ENCODE measurements at regions not wholly inside any gene's neighbourhood (a gene's known extent, or its start where the extent isn't known, plus 50 kb on each side); places are given as distances from the start of the nearest gene placed in this dataset.

- Histone ChIP-seq H3K9ac (ENCODE audit: control insufficient read depth, extremely low read depth, insufficient read depth, low read length) (no peak overlapping the region), H2AFZ (ENCODE audit: control insufficient read depth, low read length) (no peak overlapping the region), H3K4me1 (ENCODE audit: control insufficient read depth, extremely low read depth, insufficient read depth, low read length) (peaks cover 9% of the 10 kb centered on the region), H3K36me3 (ENCODE audit: control insufficient read depth in 2 of 2, extremely low read depth in 1 of 2, insufficient read depth in 2 of 2, low read length in 2 of 2) (no peaks in the 10 kb centered on the region), H3K9me1 (ENCODE audit: control insufficient read depth, extremely low read depth, insufficient read depth, low read length) (no peaks in the 10 kb centered on the region), H3K79me2 (ENCODE audit: control insufficient read depth, insufficient read depth, low read length) (no peaks in the 10 kb centered on the region), H3K4me2 (ENCODE audit: control insufficient read depth, extremely low read depth, insufficient read depth, low read depth, low read length) (no peak overlapping the region), H3K4me3 (ENCODE audit: control insufficient read depth in 2 of 3, extremely low read depth in 1 of 3, insufficient read depth in 2 of 3, low read depth in 1 of 3, low read length in 3 of 3) (no peak overlapping the region), H3K27me3 (ENCODE audit: control insufficient read depth, extremely low read depth, insufficient read depth, low read length) (no peaks in the 10 kb centered on the region), H4K20me1 (ENCODE audit: control insufficient read depth, extremely low read depth, insufficient read depth, low read length) (no peaks in the 10 kb centered on the region), H3K27ac (ENCODE audit: control insufficient read depth, insufficient read depth, low read length) (no peak overlapping the region), H3K9me3 (ENCODE audit: control insufficient read depth, low read depth, low read length) (no peaks in the 10 kb centered on the region)
- DNase-seq (ENCODE audit: low read depth, low spot score) (no peak), FAIRE-seq (no peak)
- TF ChIP-seq CTCF (optimal IDR thresholded peaks at IDR 0.05 in 1 of 3, IDR thresholded peaks at IDR 0.05 in 1 of 3, conservative IDR thresholded peaks at IDR 0.05 in 1 of 3; ENCODE audit: extremely low read depth in 1 of 3, insufficient read depth in 2 of 3, low read length in 3 of 3): no peak
- no peak for TF ChIP-seq EZH2 (IDR thresholded peaks at IDR 0.05; ENCODE audit: low read length)
- dilution Hi-C loops (cut with MboI; ENCODE audit: extremely low pct_ligation_motif_present, low sequenced_read_pairs): no loop called here
These were observed 88.7 kb upstream of the NRP1 start for GRCh38 chr10:33423154-33423529.

GRCh38 chr10:33422471-33423153 is 88.1 kb upstream of the NRP1 start:
- FAIRE-seq (no peak), DNase-seq (ENCODE audit: low read depth, low spot score) (no peak)
- no peaks in the 10 kb centered on the region for H3K9me3 ChIP-seq (ENCODE audit: control insufficient read depth, low read depth, low read length)
- peaks cover 9% of the 10 kb centered on the region for H3K4me1 ChIP-seq (ENCODE audit: control insufficient read depth, extremely low read depth, insufficient read depth, low read length)
- no peak overlapping the region for H3K4me2 ChIP-seq (ENCODE audit: control insufficient read depth, extremely low read depth, insufficient read depth, low read depth, low read length)
- TF ChIP-seq EZH2 (IDR thresholded peaks at IDR 0.05; ENCODE audit: low read length) (no peak), CTCF (optimal IDR thresholded peaks at IDR 0.05 in 1 of 3, IDR thresholded peaks at IDR 0.05 in 1 of 3, conservative IDR thresholded peaks at IDR 0.05 in 1 of 3; ENCODE audit: extremely low read depth in 1 of 3, insufficient read depth in 2 of 3, low read length in 3 of 3) (no peak)
- H2AFZ ChIP-seq (ENCODE audit: control insufficient read depth, low read length): no peak overlapping the region
- no peaks in the 10 kb centered on the region for H3K79me2 ChIP-seq (ENCODE audit: control insufficient read depth, insufficient read depth, low read length)
- H3K9me1 ChIP-seq (ENCODE audit: control insufficient read depth, extremely low read depth, insufficient read depth, low read length): no peaks in the 10 kb centered on the region
- H3K27ac ChIP-seq (ENCODE audit: control insufficient read depth, insufficient read depth, low read length): no peak overlapping the region
- no peaks in the 10 kb centered on the region for H3K36me3 ChIP-seq (ENCODE audit: control insufficient read depth in 2 of 2, extremely low read depth in 1 of 2, insufficient read depth in 2 of 2, low read length in 2 of 2)
- no peaks in the 10 kb centered on the region for H4K20me1 ChIP-seq (ENCODE audit: control insufficient read depth, extremely low read depth, insufficient read depth, low read length)
- H3K9ac ChIP-seq (ENCODE audit: control insufficient read depth, extremely low read depth, insufficient read depth, low read length): no peak overlapping the region
- no peak overlapping the region for H3K4me3 ChIP-seq (ENCODE audit: control insufficient read depth in 2 of 3, extremely low read depth in 1 of 3, insufficient read depth in 2 of 3, low read depth in 1 of 3, low read length in 3 of 3)
- dilution Hi-C loops (cut with MboI; ENCODE audit: extremely low pct_ligation_motif_present, low sequenced_read_pairs): no loop called here
- H3K27me3 ChIP-seq (ENCODE audit: control insufficient read depth, extremely low read depth, insufficient read depth, low read length): no peaks in the 10 kb centered on the region

All from keratinocyte (primary cell).